ENCODE measurements at regions not wholly inside any gene's neighbourhood (a gene's known extent, or its start where the extent isn't known, plus 50 kb on each side); places are given as distances from the start of the nearest gene placed in this dataset.

- TF ChIP-seq POLR2A (IDR thresholded peaks at IDR 0.05; ENCODE audit: extremely low read depth, insufficient read length): no peak
- TF ChIP-seq CTCF (IDR thresholded peaks at IDR 0.05; ENCODE audit: low read depth, low read length): no peak
- no peak for TF ChIP-seq MYC (IDR thresholded peaks at IDR 0.05; ENCODE audit: low read depth, low read length)
Observed at GRCh38 chr22:48957311-48957986, 870.2 kb downstream of the BRD1 start.

Measured in NB4 (cell line).